ENCODE measurements at regions not wholly inside any gene's neighbourhood (a gene's known extent, or its start where the extent isn't known, plus 50 kb on each side); places are given as distances from the start of the nearest gene placed in this dataset.

DNA sequence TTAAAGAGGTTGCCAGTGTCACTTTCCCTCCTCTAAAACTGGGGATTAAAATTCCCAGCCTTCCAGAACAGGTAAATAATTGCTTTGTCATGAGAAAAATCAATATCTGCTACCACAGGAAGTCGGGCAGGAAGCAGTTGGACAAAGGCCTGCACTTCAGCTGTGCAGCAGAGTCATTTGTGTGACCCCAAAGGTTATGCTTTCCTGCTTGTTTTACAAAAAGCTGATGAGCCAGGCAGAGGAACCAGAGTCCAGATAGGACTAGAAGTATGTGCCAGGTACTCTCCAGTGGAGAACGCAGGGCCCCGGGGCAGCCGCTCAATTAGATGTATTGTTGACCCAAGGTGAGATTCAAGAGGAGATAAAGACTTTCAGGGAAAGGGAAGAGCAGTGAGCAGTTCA is 117.1 kb upstream of the FRMD6 start:
- TF ChIP-seq, protein P1, sequence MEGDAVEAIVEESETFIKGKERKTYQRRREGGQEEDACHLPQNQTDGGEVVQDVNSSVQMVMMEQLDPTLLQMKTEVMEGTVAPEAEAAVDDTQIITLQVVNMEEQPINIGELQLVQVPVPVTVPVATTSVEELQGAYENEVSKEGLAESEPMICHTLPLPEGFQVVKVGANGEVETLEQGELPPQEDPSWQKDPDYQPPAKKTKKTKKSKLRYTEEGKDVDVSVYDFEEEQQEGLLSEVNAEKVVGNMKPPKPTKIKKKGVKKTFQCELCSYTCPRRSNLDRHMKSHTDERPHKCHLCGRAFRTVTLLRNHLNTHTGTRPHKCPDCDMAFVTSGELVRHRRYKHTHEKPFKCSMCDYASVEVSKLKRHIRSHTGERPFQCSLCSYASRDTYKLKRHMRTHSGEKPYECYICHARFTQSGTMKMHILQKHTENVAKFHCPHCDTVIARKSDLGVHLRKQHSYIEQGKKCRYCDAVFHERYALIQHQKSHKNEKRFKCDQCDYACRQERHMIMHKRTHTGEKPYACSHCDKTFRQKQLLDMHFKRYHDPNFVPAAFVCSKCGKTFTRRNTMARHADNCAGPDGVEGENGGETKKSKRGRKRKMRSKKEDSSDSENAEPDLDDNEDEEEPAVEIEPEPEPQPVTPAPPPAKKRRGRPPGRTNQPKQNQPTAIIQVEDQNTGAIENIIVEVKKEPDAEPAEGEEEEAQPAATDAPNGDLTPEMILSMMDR (conservative IDR thresholded peaks at IDR 0.05; ENCODE audit: low read depth, low read length), result no peak
- DNase-seq (ENCODE audit: low read depth), result no peak

DNA sequence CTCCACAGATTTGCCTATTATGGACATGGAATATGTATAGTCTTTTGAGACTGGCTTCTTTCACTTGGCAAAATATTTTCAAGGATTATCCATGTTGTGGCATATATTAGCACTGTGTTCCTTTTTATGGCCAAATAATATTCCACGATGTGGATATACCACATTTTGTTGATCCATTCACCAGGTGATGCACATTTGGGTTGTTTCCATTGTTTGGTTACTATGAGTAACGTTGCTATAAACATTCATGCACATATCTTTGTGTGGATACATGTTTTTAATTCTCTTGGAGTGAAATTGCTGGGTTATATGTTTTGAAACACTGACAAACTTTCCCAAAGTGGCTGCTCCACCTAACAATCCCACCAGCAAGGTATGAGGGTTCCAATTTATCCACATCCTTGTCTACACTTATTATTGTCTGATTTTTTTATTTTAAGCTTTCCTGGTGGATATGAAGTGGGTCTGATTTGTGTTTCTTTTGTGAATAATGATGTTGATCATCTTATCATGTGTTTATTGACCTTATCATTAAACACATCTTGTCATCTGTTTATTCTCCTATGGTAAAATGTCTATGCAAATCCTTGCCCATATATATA is 116.2 kb upstream of the FRMD6 start:
- TF ChIP-seq, protein P1 (conservative IDR thresholded peaks at IDR 0.05; ENCODE audit: low read depth, low read length), result no peak
- H3K4me3 ChIP-seq (ENCODE audit: low read length), result no peak overlapping the region

More for the DNA sequence above, 117.1 kb upstream of the FRMD6 start:
- no peak overlapping the region for H3K4me3 ChIP-seq (ENCODE audit: low read length)

GRCh38 chr14:51538973-51539372 is 112.7 kb upstream of the FRMD6 start:
- TF ChIP-seq, protein P1 (conservative IDR thresholded peaks at IDR 0.05; ENCODE audit: low read depth, low read length), result no peak
- DNase-seq (ENCODE audit: low read depth), result no peak
- H3K4me3 ChIP-seq (ENCODE audit: low read length), result no peak overlapping the region

More for the DNA sequence above, 116.2 kb upstream of the FRMD6 start:
- DNase-seq (ENCODE audit: low read depth), result no peak

- peak; percentile 84 for DNase-seq (ENCODE audit: low read depth)
- TF ChIP-seq, protein P1 (conservative IDR thresholded peaks at IDR 0.05; ENCODE audit: low read depth, low read length), result no peak
- no peak overlapping the region for H3K4me3 ChIP-seq (ENCODE audit: low read length)
These were observed 112.1 kb upstream of the FRMD6 start for GRCh38 chr14:51539571-51540037.

DNA sequence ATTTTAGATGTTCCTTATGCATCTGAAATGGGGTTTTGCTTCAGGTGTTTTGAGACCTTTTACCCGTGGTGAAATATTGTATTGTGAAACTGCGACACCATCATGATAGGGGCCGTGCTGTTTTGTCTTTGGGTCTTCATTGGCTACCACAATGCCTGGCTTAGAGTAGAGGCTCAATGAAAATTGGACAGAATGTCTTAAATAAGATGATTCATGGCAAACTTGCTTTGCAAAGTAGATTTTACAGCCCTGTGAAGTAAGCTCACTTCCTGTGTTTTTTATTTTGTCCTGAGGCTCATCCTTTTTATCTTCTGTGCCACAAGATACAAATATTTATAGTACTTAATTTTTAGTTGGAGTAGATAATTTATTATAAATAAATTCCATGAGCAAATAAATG is 111.3 kb upstream of the FRMD6 start:
- TF ChIP-seq, protein P1 (conservative IDR thresholded peaks at IDR 0.05; ENCODE audit: low read depth, low read length), result no peak
- no peak for DNase-seq (ENCODE audit: low read depth)
- H3K4me3 ChIP-seq (ENCODE audit: low read length), result no peak overlapping the region

GRCh38 chr14:51544471-51544870 is 107.2 kb upstream of the FRMD6 start:
- TF ChIP-seq, protein P1 (conservative IDR thresholded peaks at IDR 0.05; ENCODE audit: low read depth, low read length), result no peak
- DNase-seq (ENCODE audit: low read depth), result no peak
- H3K4me3 ChIP-seq (ENCODE audit: low read length), result no peak overlapping the region

DNA sequence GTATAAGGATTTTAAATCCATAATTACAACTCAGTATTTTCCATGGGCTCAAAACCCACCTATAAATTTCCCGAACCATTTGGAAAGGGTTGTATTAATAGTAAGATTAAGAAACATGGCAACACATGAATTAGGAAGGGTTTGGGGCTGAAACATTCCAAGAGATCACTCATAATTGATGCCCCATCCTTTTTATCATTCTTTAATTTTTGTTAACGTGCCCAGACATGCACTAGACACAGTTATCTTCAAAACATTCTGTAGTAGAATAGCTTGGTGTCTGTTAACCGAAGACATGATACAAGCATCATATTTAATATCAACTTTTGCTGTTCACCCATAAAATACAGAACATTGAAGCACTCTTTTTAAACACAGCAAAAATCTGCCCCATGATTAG is 106.8 kb upstream of the FRMD6 start:
- TF ChIP-seq, protein P1 (conservative IDR thresholded peaks at IDR 0.05; ENCODE audit: low read depth, low read length), result no peak
- DNase-seq (ENCODE audit: low read depth), result no peak
- H3K4me3 ChIP-seq (ENCODE audit: low read length), result no peak overlapping the region
